GM06990 (cell line): ENCODE measurements at regions not wholly inside any gene's neighbourhood (a gene's known extent, or its start where the extent isn't known, plus 50 kb on each side); places are given as distances from the start of the nearest gene placed in this dataset.

Source experiments
- DNase-seq: peaks from one replicate; pipeline ENCODE4 v3.0.0-alpha.2; 2011; ENCODE audit not compliant: insufficient read length; ENCODE audit errors: extremely low read depth
- H3K27me3 ChIP-seq: replicated peaks from 2 replicates; pipeline ENCODE4 v1.6.0; 2011; ENCODE audit warnings: low read length; ENCODE audit not compliant: control insufficient read depth, insufficient read depth
- H3K36me3 ChIP-seq: 2 replicates; pipeline ENCODE4 v1.5.1; 2011; ENCODE audit warnings: low read length; ENCODE audit not compliant: control insufficient read depth, insufficient read depth
- H3K4me3 ChIP-seq: replicated peaks from 2 replicates; pipeline ENCODE4 v1.5.1; 2011; ENCODE audit warnings: low read depth, mild to moderate bottlenecking, control low read depth, low read length
- CTCF ChIP-seq: IDR thresholded peaks from 2 replicates; pipeline ENCODE4 v1.5.1; 2011; ENCODE audit warnings: low read length, control low read depth, mild to moderate bottlenecking, inconsistent platforms; ENCODE audit not compliant: insufficient read depth, poor library complexity, severe bottlenecking

GRCh38 chr17:13931111-13931526, 138.2 kb upstream of the COX10 start:
- DNase-seq, result no peak
- H3K4me3 ChIP-seq, result no peak overlapping the region
- TF ChIP-seq CTCF, result no peak
- H3K27me3 ChIP-seq, result no peaks in the 10 kb centered on the region
- no peaks in the 10 kb centered on the region for H3K36me3 ChIP-seq

- no peak overlapping the region for H3K4me3 ChIP-seq
- no peak for DNase-seq
- TF ChIP-seq CTCF, result no peak
These were observed 137.4 kb upstream of the COX10 start for GRCh38 chr17:13931800-13932460.

GRCh38 chr17:13933441-13934276, 135.6 kb upstream of the COX10 start:
- DNase-seq, result no peak
- Histone ChIP-seq H3K36me3 (no peaks in the 10 kb centered on the region), H3K27me3 (no peaks in the 10 kb centered on the region), H3K4me3 (no peak overlapping the region)
- no peak for TF ChIP-seq CTCF

More at GRCh38 chr17:13931800-13932460, 137.4 kb upstream of the COX10 start:
- Histone ChIP-seq H3K27me3 (no peaks in the 10 kb centered on the region), H3K36me3 (no peaks in the 10 kb centered on the region)

GRCh38 chr17:13939222-13939621, 130.1 kb upstream of the COX10 start:
- peak; percentile 2 for TF ChIP-seq CTCF
- no peak for DNase-seq
- no peaks in the 10 kb centered on the region for H3K27me3 ChIP-seq
- H3K4me3 ChIP-seq, result no peak overlapping the region
- no peaks in the 10 kb centered on the region for H3K36me3 ChIP-seq

- no peak for TF ChIP-seq CTCF
- Histone ChIP-seq H3K36me3 (no peaks in the 10 kb centered on the region), H3K27me3 (no peaks in the 10 kb centered on the region), H3K4me3 (no peak overlapping the region)
- DNase-seq, result no peak
These were observed 128.2 kb upstream of the COX10 start for GRCh38 chr17:13940858-13941665.
